SK-N-SH (cell line): ENCODE measurements at regions not wholly inside any gene's neighbourhood (a gene's known extent, or its start where the extent isn't known, plus 50 kb on each side); places are given as distances from the start of the nearest gene placed in this dataset.

Experiments
- CTCF ChIA-PET: fragments of 300-600, 350-600 bp; formaldehyde crosslinking; extraction: SDS; loops from one replicate; lab custom pipeline; 2021; lab: Yijun Ruan, JAX
- POLR2A ChIA-PET: fragments of 350-600 bp; sonication (Branson Sonifier 250); formaldehyde crosslinking; extraction: SDS; loops from one replicate; lab custom pipeline; 2020; ENCODE audit warnings: antibody characterized with exemption, inconsistent platforms; lab: Yijun Ruan, JAX
- DNase-seq: peaks from one replicate; pipeline ENCODE4 v3.0.0; 2012
- H2AFZ ChIP-seq: fragments of 200-600 bp; sonication (generic); 2 replicates; pipeline ENCODE4 v1.8.1; 2016; ENCODE audit warnings: antibody characterized with exemption, mild to moderate bottlenecking, low read depth
- H3F3A ChIP-seq: fragments of 200-600 bp; sonication (generic); replicated peaks from 2 replicates; pipeline ENCODE3; 2016; ENCODE audit warnings: antibody characterized with exemption, mild to moderate bottlenecking; ENCODE audit not compliant: insufficient read depth
- H3K27ac ChIP-seq, 2 experiments: fragments of 200-500 bp in 1 of 2; fragments of 200-600 bp in 1 of 2; sonication (Bioruptor generic) in 1 of 2; sonication (generic), shearing (Covaris generic) in 1 of 2; 2 replicates each; pipeline versions ENCODE4 v1.5.1 to v1.6.1; 2014 to 2016; ENCODE audit warnings: low read depth in 2 of 2, inconsistent platforms in 1 of 2, low read length in 1 of 2, mild to moderate bottlenecking in 1 of 2, mixed read lengths in 1 of 2
- H3K27me3 ChIP-seq: fragments of 200-600 bp; sonication (generic), shearing (Covaris generic); 2 replicates; pipeline ENCODE4 v1.6.1; 2016; ENCODE audit warnings: mixed run types; ENCODE audit not compliant: insufficient read depth
- H3K36me3 ChIP-seq, 2 experiments: fragments of 200-500 bp in 1 of 2; fragments of 200-600 bp in 1 of 2; sonication (Bioruptor generic) in 1 of 2; sonication (generic) in 1 of 2; replicated peaks in 1 of 2; 2 replicates each; pipeline versions ENCODE3 to v1.5.1; 2014 to 2016; ENCODE audit warnings: low read length in 1 of 2, mild to moderate bottlenecking in 1 of 2; ENCODE audit not compliant: insufficient read depth in 2 of 2, control insufficient read depth in 1 of 2
- H3K4me1 ChIP-seq, 2 experiments: fragments of 200-500 bp in 1 of 2; fragments of 200-600 bp in 1 of 2; sonication (Bioruptor generic) in 1 of 2; sonication (generic), shearing (Covaris generic) in 1 of 2; 2 replicates each; pipeline versions ENCODE4 v1.5.1 to v1.6.1; 2014 to 2016; ENCODE audit warnings: low read depth in 1 of 2, low read length in 1 of 2, mixed run types in 1 of 2; ENCODE audit not compliant: insufficient read depth in 2 of 2, control insufficient read depth in 1 of 2
- H3K4me2 ChIP-seq: fragments of 200-600 bp; sonication (generic), shearing (Covaris generic); 2 replicates; pipeline ENCODE4 v1.6.1; 2017; ENCODE audit warnings: mixed run types
- H3K4me3 ChIP-seq, 2 experiments: fragments of 200-500 bp in 1 of 2; fragments of 200-600 bp in 1 of 2; sonication (Bioruptor generic) in 1 of 2; sonication (generic), shearing (Covaris generic) in 1 of 2; 2 replicates each; pipeline versions ENCODE4 v1.5.1 to v1.8.1; 2014 to 2016; ENCODE audit warnings: low read depth in 2 of 2, inconsistent platforms in 1 of 2, low read length in 1 of 2, mild to moderate bottlenecking in 1 of 2, mixed read lengths in 1 of 2, moderate library complexity in 1 of 2
- H3K79me2 ChIP-seq: fragments of 200-600 bp; sonication (generic); 2 replicates; pipeline ENCODE4 v1.8.1; 2017; ENCODE audit warnings: mild to moderate bottlenecking; ENCODE audit not compliant: insufficient read depth
- H3K9ac ChIP-seq: fragments of 200-600 bp; sonication (generic); 2 replicates; pipeline ENCODE4 v1.6.1; 2017; ENCODE audit warnings: mixed run types
- H3K9me2 ChIP-seq: fragments of 200-600 bp; sonication (generic); 2 replicates; pipeline ENCODE4 v1.6.1; 2017; ENCODE audit warnings: mixed run types
- H3K9me3 ChIP-seq: fragments of 200-600 bp; sonication (generic); 2 replicates; pipeline ENCODE4 v1.6.1; 2017; ENCODE audit warnings: mixed run types, mild to moderate bottlenecking, moderate library complexity
- H4K20me1 ChIP-seq: fragments of 200-600 bp; sonication (generic); 2 replicates; pipeline ENCODE4 v1.6.1; 2017; ENCODE audit warnings: mild to moderate bottlenecking, mixed run types; ENCODE audit not compliant: insufficient read depth
- FOSL2 ChIP-seq: IDR thresholded peaks from 2 replicates; pipeline ENCODE4 v1.4.0; 2012; ENCODE audit warnings: low read depth, mild to moderate bottlenecking, moderate library complexity, borderline replicate concordance
- FOXJ3 ChIP-seq: sonication (generic); formaldehyde crosslinking; IDR thresholded peaks from 2 replicates; pipeline ENCODE4 v1.5.1; 2020; ENCODE audit warnings: mild to moderate bottlenecking, missing genetic modification reagents
- FOXM1 ChIP-seq: IDR thresholded peaks from 2 replicates; pipeline ENCODE4 v1.4.0; 2012; ENCODE audit warnings: low read depth, mild to moderate bottlenecking
- GABPA ChIP-seq: IDR thresholded peaks from 2 replicates; pipeline ENCODE4 v1.4.0; 2012; ENCODE audit warnings: low read depth, mild to moderate bottlenecking
- IRF3 ChIP-seq: fragments of 150-350 bp; IDR thresholded peaks from 2 replicates; pipeline ENCODE4 v1.6.1; 2016; ENCODE audit warnings: mild to moderate bottlenecking, low read depth, low read length
- JUND ChIP-seq: IDR thresholded peaks from 2 replicates; pipeline ENCODE4 v1.4.0; 2012
- MAX ChIP-seq: IDR thresholded peaks from 2 replicates; pipeline ENCODE4 v1.4.0; 2012; ENCODE audit warnings: low read depth
- MEF2A ChIP-seq: IDR thresholded peaks from 2 replicates; pipeline ENCODE4 v1.4.0; 2012; ENCODE audit warnings: low read depth, borderline replicate concordance
- MXI1 ChIP-seq: IDR thresholded peaks from 2 replicates; pipeline ENCODE4 v1.6.1; 2012; ENCODE audit warnings: mild to moderate bottlenecking, low read depth, low read length, improper control_type of control experiment
- PBX3 ChIP-seq: IDR thresholded peaks from 2 replicates; pipeline ENCODE4; 2012
- RAD21 ChIP-seq: IDR thresholded peaks from 2 replicates; pipeline ENCODE4 v1.6.1; 2012; ENCODE audit warnings: mild to moderate bottlenecking, low read length
- RCOR1 ChIP-seq: fragments of 150-350 bp; IDR thresholded peaks from 2 replicates; pipeline ENCODE4 v1.6.1; 2017; ENCODE audit warnings: antibody characterized with exemption, low read length
- REST ChIP-seq: IDR thresholded peaks from 2 replicates; pipeline ENCODE4 v1.6.1; 2012; ENCODE audit warnings: mild to moderate bottlenecking, low read depth, low read length, moderate library complexity
- RFX5 ChIP-seq: IDR thresholded peaks from 2 replicates; pipeline ENCODE4 v1.6.1; 2012; ENCODE audit warnings: mild to moderate bottlenecking, improper control_type of control experiment, low read length
- RXRA ChIP-seq: IDR thresholded peaks from 2 replicates; pipeline ENCODE4 v1.4.0; 2012; ENCODE audit warnings: low read depth, mild to moderate bottlenecking, borderline replicate concordance
- SIN3A ChIP-seq: IDR thresholded peaks from 2 replicates; pipeline ENCODE4 v1.6.1; 2012; ENCODE audit warnings: low read depth, mild to moderate bottlenecking, low read length, moderate library complexity, borderline replicate concordance
- TAF1 ChIP-seq: IDR thresholded peaks from 2 replicates; pipeline ENCODE4 v1.6.1; 2012; ENCODE audit warnings: low read depth, mild to moderate bottlenecking, low read length, moderate library complexity, borderline replicate concordance
- TEAD4 ChIP-seq: IDR thresholded peaks from 2 replicates; pipeline ENCODE4 v1.4.0; 2012; ENCODE audit warnings: mild to moderate bottlenecking, borderline replicate concordance; ENCODE audit not compliant: insufficient read depth
- YY1 ChIP-seq: IDR thresholded peaks from 2 replicates; pipeline ENCODE4 v1.4.0; 2012; ENCODE audit warnings: low read depth, mild to moderate bottlenecking
- ZBTB33 ChIP-seq: IDR thresholded peaks from 2 replicates; pipeline ENCODE4 v1.4.0; 2012; ENCODE audit warnings: low read depth, borderline replicate concordance
- WGBS: methylation state at CpG from one replicate; pipeline ENCODE4 v1.1.6; 2017; ENCODE audit warnings: low lambda C conversion rate; 5-methylcytosine and 5-hydroxymethylcytosine counted together

GRCh38 chr2:145729993-145730770, 1210.3 kb upstream of the ZEB2 start:
- Histone ChIP-seq H2AFZ (no peak overlapping the region), H3K79me2 (no peaks in the 10 kb centered on the region), H4K20me1 (no peaks in the 10 kb centered on the region), H3K4me1 (no peaks in the 10 kb centered on the region), H3K4me2 (no peak overlapping the region), H3K27ac (no peak overlapping the region), H3K9me3 (no peaks in the 10 kb centered on the region), H3F3A (no peaks in the 10 kb centered on the region), H3K4me3 (no peak overlapping the region), H3K9ac (no peak overlapping the region), H3K9me2 (no peaks in the 10 kb centered on the region), H3K27me3 (no peaks in the 10 kb centered on the region), H3K36me3 (no peaks in the 10 kb centered on the region)
- CTCF ChIA-PET = interaction anchor here (1.0 kb wide), 1 partner anchor 430 kb away, joined by 3 read pairs; no protein-coding TSS in a partner anchor
- 83% methylated on average over 5 of the region's 5 CpGs for WGBS
- DNase-seq = no peak
- POLR2A ChIA-PET = no interaction called here
- TF ChIP-seq FOXM1 = no peak
- TF ChIP-seq MEF2A = no peak
- TF ChIP-seq IRF3 = no peak
- TF ChIP-seq RFX5 = no peak
- no peak for TF ChIP-seq PBX3
- TF ChIP-seq GABPA = no peak
- no peak for TF ChIP-seq FOSL2
- TF ChIP-seq TAF1 = no peak
- TF ChIP-seq MAX = no peak
- TF ChIP-seq RAD21 = no peak
- TF ChIP-seq JUND = no peak
- no peak for TF ChIP-seq SIN3A
- TF ChIP-seq MXI1 = no peak
- TF ChIP-seq RXRA = no peak
- no peak for TF ChIP-seq FOXJ3 (CRISPR knock-in tag)
- TF ChIP-seq YY1 = no peak
- no peak for TF ChIP-seq TEAD4
- no peak for TF ChIP-seq ZBTB33
- TF ChIP-seq RCOR1 = no peak
- no peak for TF ChIP-seq REST
